Esophagus squamous epithelium (tissue), 5 donors: ENCODE measurements at regions not wholly inside any gene's neighbourhood (a gene's known extent, or its start where the extent isn't known, plus 50 kb on each side); places are given as distances from the start of the nearest gene placed in this dataset.

Experiments used
- DNase-seq: peaks from one replicate; lab custom pipeline; 2025; lab: John Stamatoyannopoulos, UW
- H3K27ac ChIP-seq, 4 donors: fragments of 200-600 bp; sonication (generic); one replicate each; pipeline ENCODE4 v1.5.1; 2016 to 2019; ENCODE audit warnings: mild to moderate bottlenecking in 1 of 4
- H3K27me3 ChIP-seq, 4 donors: fragments of 200-600 bp; sonication (generic); 1 replicate in 3 of 4; 2 replicates in 1 of 4; pipeline versions ENCODE4 v1.5.1 to v1.6.0; 2017 to 2021; ENCODE audit warnings: antibody characterized with exemption in 1 of 4
- H3K36me3 ChIP-seq, 3 donors: fragments of 200-600 bp; sonication (generic); one replicate each; pipeline ENCODE4 v1.5.1; 2016 to 2019
- H3K4me1 ChIP-seq, 3 donors: fragments of 200-600 bp; sonication (generic); one replicate each; pipeline ENCODE4 v1.5.1; 2017 to 2019
- H3K4me3 ChIP-seq, 4 donors: fragments of 200-600 bp; sonication (generic); 1 replicate in 3 of 4; 2 replicates in 1 of 4; pipeline ENCODE4 v1.5.1; 2016 to 2019; ENCODE audit warnings: mild to moderate bottlenecking in 2 of 4, moderate library complexity in 1 of 4
- H3K9me3 ChIP-seq, 3 donors: fragments of 200-600 bp; sonication (generic); one replicate each; pipeline ENCODE4 v1.5.1; 2016 to 2019
- POLR2A ChIP-seq, 4 donors: fragments of 450-650 bp; IDR thresholded peaks; one replicate each; pipeline ENCODE4 v1.6.1; 2017; ENCODE audit warnings: antibody characterized with exemption in 4 of 4, mild to moderate bottlenecking in 4 of 4, moderate library complexity in 3 of 4
- WGBS, 2 donors: methylation state at CpG; one replicate each; pipeline ENCODE4 v1.1.5; 2018; 5-methylcytosine and 5-hydroxymethylcytosine counted together
- intact Hi-C: fragments of 100-400 bp; cut with DNase I; formaldehyde crosslinking; loops from one replicate; pipeline ENCODE4 v1.15.0; 2022
- TF ChIP-seq, protein P1 (sequence below), 6 experiments: fragments of 450-650 bp in 4 of 6; fragments of 200-600 bp in 2 of 6; sonication (generic) in 2 of 6; IDR thresholded peaks; one replicate each; pipeline ENCODE4 v1.5.1; 2016 to 2019; ENCODE audit warnings: antibody characterized with exemption in 6 of 6, mild to moderate bottlenecking in 4 of 6, moderate library complexity in 4 of 6
- donor health status: DM: yes; HTN: yes; CAD: no.

- Histone ChIP-seq H3K27me3 (peaks cover 0 to 5% (median 0%) of the 10 kb centered on the region in 4 donors), H3K4me3 (no peak overlapping the region), H3K27ac (no peak overlapping the region), H3K36me3 (no peaks in the 10 kb centered on the region), H3K4me1 (no peaks in the 10 kb centered on the region), H3K9me3 (no peaks in the 10 kb centered on the region)
- intact Hi-C loops: no loop called here
- TF ChIP-seq, protein P1, sequence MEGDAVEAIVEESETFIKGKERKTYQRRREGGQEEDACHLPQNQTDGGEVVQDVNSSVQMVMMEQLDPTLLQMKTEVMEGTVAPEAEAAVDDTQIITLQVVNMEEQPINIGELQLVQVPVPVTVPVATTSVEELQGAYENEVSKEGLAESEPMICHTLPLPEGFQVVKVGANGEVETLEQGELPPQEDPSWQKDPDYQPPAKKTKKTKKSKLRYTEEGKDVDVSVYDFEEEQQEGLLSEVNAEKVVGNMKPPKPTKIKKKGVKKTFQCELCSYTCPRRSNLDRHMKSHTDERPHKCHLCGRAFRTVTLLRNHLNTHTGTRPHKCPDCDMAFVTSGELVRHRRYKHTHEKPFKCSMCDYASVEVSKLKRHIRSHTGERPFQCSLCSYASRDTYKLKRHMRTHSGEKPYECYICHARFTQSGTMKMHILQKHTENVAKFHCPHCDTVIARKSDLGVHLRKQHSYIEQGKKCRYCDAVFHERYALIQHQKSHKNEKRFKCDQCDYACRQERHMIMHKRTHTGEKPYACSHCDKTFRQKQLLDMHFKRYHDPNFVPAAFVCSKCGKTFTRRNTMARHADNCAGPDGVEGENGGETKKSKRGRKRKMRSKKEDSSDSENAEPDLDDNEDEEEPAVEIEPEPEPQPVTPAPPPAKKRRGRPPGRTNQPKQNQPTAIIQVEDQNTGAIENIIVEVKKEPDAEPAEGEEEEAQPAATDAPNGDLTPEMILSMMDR (IDR thresholded peaks at IDR 0.05): no peak
- TF ChIP-seq POLR2A (IDR thresholded peaks at IDR 0.05): no peak
- DNase-seq: no peak
- WGBS, 2 donors: 67 to 70% methylated on average over 11 to 12 of the region's 15 CpGs
These were observed 115.5 kb downstream of the TWIST2 start for GRCh38 chr2:238963161-238963970.

DNA sequence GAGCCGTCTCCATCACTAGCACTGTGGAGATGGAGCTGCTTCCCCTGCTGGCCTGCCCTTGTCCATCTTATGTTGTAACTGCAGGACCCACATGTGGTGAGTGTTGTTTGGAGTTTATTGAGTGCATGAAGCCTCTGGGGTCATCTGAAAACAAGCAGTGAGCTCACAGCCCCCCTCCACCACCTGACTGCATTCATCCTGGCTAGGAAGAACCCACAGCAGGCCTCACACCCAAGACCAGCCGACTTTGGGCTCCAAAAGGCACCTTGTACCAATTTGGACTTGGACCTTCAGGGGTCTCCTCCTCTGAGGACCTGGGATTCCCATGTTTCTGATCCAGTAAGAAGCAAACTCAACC is 116.1 kb downstream of the TWIST2 start:
- Histone ChIP-seq H3K27ac (no peak overlapping the region), H3K4me3 (no peak overlapping the region), H3K27me3 (peaks cover 0 to 11% (median 0%) of the 10 kb centered on the region in 4 donors), H3K9me3 (no peaks in the 10 kb centered on the region), H3K36me3 (no peaks in the 10 kb centered on the region), H3K4me1 (no peaks in the 10 kb centered on the region)
- DNase-seq: no peak
- WGBS, 2 donors: 60 to 71% methylated on average over 2 of the region's 2 CpGs
- intact Hi-C loops: no loop called here
- TF ChIP-seq POLR2A (IDR thresholded peaks at IDR 0.05): no peak
- TF ChIP-seq, protein P1 (IDR thresholded peaks at IDR 0.05): no peak

GRCh38 chr2:238964544-238965067 is 116.7 kb downstream of the TWIST2 start:
- no peak for DNase-seq
- Histone ChIP-seq H3K36me3 (no peaks in the 10 kb centered on the region), H3K4me1 (no peaks in the 10 kb centered on the region), H3K4me3 (no peak overlapping the region), H3K27ac (no peak overlapping the region), H3K27me3 (peaks cover 0 to 16% (median 0%) of the 10 kb centered on the region in 4 donors), H3K9me3 (no peaks in the 10 kb centered on the region)
- 76% methylated on average over 12 of the region's 12 CpGs for WGBS, 2 donors
- TF ChIP-seq, protein P1 (IDR thresholded peaks at IDR 0.05): no peak
- TF ChIP-seq POLR2A (IDR thresholded peaks at IDR 0.05): no peak
- intact Hi-C loops: no loop called here

DNA sequence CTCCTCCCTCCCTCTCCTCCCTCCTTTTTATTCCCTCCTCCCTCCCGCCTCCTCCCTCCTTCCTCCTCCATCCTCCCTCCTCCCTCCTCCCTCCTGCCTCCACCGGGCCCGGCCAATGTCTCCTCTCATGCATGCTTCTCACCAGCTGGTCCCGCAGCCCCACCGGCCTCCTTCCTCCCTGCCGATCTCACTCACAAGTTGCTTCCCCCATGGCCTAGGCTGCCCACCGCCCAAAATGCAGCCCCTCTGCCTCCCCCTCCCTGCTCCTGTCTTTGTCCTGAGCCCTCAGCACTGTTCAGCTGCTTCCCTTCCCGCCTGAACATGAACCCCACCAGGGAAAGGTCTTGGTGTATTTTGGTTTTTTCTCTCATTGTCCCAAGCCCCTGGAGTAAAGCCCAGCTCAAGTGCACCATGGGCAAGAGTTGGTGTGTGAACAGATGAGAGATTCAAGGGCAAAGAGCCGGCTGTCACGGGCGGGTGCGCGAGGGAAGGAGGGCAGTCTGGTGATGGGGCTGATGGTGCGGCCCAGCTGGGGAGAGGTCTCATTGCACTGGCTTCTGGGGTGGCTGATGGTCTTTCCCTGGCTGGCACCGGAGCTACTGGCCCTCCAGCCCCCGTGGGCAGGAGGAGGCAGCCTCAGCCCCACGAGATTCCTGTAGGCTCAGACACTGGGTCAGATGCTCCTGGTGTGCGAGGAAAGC is 117.6 kb downstream of the TWIST2 start:
- Histone ChIP-seq H3K27ac (no peak overlapping the region), H3K4me3 (no peak overlapping the region), H3K27me3 (peaks cover 0 to 25% (median 0%) of the 10 kb centered on the region in 4 donors), H3K9me3 (no peaks in the 10 kb centered on the region), H3K4me1 (no peaks in the 10 kb centered on the region), H3K36me3 (no peaks in the 10 kb centered on the region)
- DNase-seq: no peak
- 75 to 80% methylated on average over 8 of the region's 18 CpGs for WGBS, 2 donors
- no peak for TF ChIP-seq POLR2A (IDR thresholded peaks at IDR 0.05)
- TF ChIP-seq, protein P1 (IDR thresholded peaks at IDR 0.05): no peak
- intact Hi-C loops: no loop called here
